NCI-H2227 (cell line): ENCODE measurements at regions not wholly inside any gene's neighbourhood (a gene's known extent, or its start where the extent isn't known, plus 50 kb on each side); places are given as distances from the start of the nearest gene placed in this dataset.

ENCODE experiments used
- DNase-seq: peaks from one replicate; lab custom pipeline; 2025; ENCODE audit not compliant: unreplicated experiment; lab: John Stamatoyannopoulos, UW

DNA sequence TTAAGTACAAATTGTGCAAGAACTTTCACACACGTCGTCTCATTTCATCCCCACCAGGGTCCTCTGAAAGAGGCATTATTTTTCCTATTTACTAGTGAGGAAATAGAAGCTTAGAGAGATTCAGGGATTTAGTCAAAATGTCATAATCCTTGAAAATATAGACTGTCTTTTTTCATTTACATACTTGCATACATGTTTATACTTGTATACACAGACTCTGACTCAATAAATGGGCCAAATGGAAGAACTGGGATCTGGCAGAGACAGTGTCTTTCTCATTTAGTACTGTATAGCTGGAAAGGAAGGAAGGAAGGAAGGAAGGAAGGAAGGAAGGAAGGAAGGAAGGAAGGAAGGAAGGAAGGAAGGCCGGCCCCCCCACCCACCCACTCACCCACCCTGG lies 357.7 kb upstream of the SOX5 start:
- DNase-seq: no peak

GRCh38 chr12:24306001-24306400 lies 356.5 kb upstream of the SOX5 start:
- DNase-seq: no peak

DNA sequence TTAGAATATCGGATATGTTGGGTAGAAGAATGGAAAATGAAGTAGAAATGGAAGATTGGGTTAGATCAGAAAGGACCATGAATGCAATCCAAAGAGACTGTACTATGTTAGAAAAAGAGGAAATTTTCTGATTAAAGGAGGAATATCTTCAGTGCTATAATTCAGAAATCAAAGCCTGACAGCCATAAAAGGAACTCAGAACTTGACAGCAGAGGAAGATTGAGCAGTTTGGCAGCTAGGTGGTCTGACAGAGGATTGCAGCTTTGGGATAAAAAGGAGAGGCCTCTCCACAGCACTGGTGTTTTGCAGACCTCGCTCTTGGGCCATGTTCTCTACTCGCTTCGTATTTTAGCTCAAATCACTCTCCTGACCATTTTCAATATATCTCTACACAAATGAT lies 354.8 kb upstream of the SOX5 start:
- no peak for DNase-seq

DNA sequence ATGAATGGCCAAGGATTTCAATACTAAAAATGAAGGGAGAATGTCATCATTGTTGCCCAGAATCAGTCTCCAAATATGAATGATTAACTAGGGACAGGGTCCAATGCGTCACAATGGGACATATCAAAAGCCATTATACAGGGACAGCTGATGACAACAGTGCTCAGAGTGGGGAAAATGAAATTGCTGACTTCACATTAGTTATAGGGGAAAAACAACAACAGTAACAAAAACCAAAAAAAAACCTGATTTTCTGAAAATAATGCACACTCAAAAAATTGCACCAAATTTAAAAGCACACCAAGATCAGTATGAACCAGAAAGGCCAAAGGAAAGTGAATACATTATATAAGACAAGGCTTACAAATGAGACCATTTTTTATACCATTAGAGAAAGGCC lies 353.2 kb upstream of the SOX5 start:
- no peak for DNase-seq

- DNase-seq: no peak
These were observed 348.0 kb upstream of the SOX5 start for GRCh38 chr12:24297516-24297915.

- DNase-seq: no peak
These were observed 344.1 kb upstream of the SOX5 start for GRCh38 chr12:24293549-24293948.

DNA sequence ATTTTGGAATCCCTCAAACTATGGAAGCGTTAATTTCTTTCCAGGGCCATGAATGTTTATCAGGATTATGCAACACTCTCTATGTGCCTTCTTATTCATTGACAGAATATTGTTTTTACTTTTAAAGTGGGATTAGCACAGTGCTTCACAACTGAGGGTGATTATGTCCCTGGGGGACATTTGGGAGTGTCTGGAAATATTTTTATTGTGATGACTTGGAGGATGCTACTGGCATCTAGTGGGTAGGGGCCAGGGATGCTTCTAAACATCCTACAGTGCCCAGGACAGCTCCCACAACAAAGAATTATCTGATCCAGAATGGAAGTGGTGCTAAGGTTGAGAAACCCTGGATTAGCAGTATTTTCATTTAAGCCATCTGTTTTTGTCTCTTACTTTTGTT lies 338.5 kb upstream of the SOX5 start:
- no peak for DNase-seq

DNA sequence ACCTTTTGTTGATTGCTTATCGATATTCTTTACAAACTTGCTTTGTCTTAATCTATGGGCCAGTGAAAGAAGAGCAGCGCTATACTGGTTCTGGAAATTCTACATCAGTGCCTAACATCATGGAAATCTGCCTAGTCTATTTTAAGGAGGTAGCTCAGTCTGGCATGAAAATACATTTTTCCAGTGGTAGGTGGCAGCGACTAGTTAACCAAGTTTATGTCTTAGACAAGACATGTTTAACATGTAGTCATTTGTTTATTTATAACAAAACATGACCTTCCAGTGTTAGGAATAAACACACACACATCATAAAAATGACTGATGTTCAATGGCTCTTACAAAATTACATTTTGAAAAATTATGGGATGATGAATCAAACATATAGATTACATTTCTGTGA lies 336.0 kb upstream of the SOX5 start:
- no peak for DNase-seq

DNA sequence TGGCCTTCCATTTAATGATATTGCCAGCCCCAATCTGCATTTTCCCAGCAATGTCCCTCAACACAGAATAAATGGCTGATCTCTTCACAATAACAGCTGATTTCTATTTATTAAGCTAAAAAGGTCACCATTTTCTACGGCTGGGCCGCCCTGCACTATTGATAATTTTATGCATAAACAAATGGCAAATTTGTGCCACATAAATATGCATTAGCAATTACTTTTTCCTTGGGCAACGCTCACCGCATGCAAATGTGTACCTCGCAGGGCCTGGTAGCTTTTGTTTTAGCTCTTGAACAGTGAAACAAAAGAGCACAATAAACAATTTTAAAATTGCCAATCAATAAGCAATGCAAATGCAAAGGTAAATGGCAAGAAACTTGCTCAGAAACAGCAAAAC lies 331.9 kb upstream of the SOX5 start:
- no peak for DNase-seq

GRCh38 chr12:24280056-24280842 lies 330.8 kb upstream of the SOX5 start:
- DNase-seq: no peak

GRCh38 chr12:24278832-24279231 lies 329.4 kb upstream of the SOX5 start:
- no peak for DNase-seq

GRCh38 chr12:24270965-24271364 lies 321.5 kb upstream of the SOX5 start:
- DNase-seq: no peak

DNA sequence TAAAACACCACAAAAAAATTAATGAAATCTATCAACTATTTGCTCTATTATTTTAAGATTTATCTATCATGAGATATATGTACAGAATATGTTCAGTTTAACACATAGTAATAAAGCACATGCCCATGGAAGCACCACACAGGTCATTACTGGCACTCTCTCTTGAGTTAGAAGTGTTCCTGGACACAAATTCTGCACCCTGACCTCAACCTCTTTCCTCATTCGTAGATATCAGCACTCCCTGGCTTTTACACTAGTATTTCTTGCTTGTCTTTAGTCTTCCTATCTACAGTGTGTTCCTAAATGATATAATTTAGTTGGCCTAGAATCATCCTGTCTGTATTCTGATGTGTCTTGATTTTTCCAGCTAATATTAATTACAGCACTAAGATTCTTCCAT lies 321.0 kb upstream of the SOX5 start:
- no peak for DNase-seq

GRCh38 chr12:24268663-24269186 lies 319.3 kb upstream of the SOX5 start:
- no peak for DNase-seq

- DNase-seq: no peak
These were observed 317.5 kb upstream of the SOX5 start for GRCh38 chr12:24266982-24267381.

DNA sequence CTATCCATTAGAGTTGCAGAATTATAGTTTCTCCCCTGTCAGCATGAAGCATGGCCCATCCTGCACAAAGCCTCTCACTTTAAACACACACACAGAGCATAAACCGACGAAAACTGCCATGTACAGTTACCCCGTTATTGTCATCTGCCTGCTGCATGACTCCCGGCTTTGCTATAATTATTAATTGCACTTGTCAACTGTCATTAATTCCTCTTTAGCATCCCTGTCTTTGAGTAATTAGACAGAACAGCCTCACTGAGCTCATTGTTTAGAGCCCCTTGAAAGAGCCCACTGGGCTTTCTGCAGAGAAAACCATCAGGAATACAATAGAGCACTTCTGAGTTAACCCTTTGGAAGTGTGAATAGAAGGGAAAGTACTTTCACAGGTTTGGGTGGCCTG lies 307.2 kb upstream of the SOX5 start:
- no peak for DNase-seq

DNA sequence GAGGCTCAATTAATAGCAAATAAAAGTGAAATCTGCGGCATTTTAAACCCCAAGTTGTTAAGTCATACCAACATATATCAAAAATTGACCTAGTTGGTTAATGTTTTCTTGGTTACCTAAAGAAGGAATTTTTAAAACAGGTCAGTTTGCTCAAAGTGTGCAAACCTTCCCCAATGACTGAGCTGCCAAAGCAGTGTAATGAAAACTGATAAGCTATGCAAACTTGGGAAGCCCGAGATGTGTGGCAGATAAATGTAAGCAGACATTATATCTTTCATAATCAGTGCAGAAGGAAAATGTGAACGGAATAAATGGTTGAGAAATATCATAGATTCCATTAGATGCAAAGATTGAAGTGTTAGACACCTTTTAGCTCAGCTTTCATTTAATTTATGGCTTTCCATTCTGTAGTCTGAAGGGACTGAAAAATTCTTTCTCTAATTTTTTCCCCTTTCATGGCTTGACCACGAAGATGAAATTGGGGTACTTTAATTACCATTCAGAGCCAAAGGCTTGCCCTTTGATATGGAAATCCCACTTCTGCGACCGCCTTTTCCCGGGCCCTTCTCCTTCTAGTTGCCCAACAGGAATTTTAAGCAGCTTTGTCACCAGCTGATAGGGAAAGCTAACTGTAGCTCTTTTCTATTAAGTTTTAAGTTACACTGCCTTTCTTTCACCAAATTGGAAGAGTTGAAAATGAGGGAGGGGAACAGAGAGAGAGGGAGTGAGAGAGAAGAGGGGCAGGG lies 306.6 kb upstream of the SOX5 start:
- DNase-seq: no peak

DNA sequence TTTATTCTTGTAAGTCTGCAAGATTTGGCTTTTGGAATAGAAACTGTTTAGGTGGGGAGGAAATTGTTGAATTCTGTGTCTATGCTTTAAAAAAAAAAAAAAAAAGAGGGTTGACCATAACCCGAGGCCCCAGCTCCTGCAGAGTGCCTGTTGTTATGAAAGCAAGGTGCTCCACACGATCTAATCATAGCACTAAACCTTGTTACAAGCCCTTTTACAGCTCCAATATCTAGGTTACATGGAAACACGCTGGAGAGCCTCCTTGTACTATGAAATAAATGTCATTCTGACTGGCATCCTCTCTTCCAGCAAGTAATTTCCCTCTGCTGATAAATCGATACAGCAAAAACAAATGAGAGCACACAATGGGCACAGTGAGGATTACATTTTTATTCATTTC lies 303.1 kb upstream of the SOX5 start:
- DNase-seq: peak; percentile 56

GRCh38 chr12:24246934-24247333 lies 297.5 kb upstream of the SOX5 start:
- no peak for DNase-seq

GRCh38 chr12:24246376-24246775 lies 296.9 kb upstream of the SOX5 start:
- DNase-seq: no peak

DNA sequence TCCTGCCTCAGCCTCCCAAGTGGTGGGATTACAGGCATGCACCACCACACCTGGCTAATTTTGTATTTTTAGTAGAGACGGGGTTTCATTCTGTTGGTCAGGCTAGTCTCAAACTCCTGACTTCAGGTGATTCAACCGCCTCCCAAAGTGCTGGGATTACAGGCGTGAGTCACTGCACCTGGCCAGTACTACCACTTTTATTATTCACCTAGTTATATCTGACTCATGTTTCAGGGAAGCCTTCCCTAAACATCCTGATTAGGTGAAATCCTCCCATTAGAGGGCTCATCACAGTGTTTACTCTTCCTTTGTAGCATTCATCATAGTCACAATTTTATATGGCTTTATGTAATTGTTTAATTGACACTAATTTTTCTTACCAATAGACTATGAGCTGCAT lies 295.3 kb upstream of the SOX5 start:
- no peak for DNase-seq

DNA sequence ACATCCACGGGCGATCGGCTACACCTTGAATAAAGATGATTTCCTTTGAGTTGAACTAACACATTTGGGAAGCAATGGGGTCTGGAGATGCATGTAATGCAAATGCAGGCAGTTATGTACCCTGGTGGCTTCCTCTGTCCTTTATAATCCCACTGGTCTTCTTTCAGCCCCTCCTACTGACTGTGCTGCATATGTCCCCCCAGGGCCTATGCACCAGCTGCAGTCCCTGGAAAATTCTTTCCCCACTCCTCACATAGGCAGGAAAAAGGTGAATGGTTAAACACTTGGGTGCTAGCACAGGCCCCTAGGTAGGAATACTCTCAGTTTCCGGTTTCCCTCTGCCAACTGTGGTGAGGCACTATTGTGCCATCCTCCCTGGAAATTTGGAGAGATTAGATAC lies 294.8 kb upstream of the SOX5 start:
- no peak for DNase-seq
